OCI-LY7 (cell line): ENCODE measurements at regions not wholly inside any gene's neighbourhood (a gene's known extent, or its start where the extent isn't known, plus 50 kb on each side); places are given as distances from the start of the nearest gene placed in this dataset.

Source experiments
- EZH2phosphoT487 ChIP-seq: fragments of 200-600 bp; sonication (generic); IDR thresholded peaks from 2 replicates; pipeline ENCODE4 v1.6.1; 2018; ENCODE audit warnings: low read depth, borderline replicate concordance, mild to moderate bottlenecking, mixed run types, antibody characterized with exemption, low read length, moderate library complexity, mixed read lengths
- TF ChIP-seq, protein P1 (sequence below): fragments of 200-600 bp; sonication (generic); conservative IDR thresholded peaks from 2 replicates; pipeline ENCODE4 v1.5.1; 2014; ENCODE audit warnings: mild to moderate bottlenecking, antibody characterized with exemption, low read length, moderate library complexity, mixed read lengths

DNA sequence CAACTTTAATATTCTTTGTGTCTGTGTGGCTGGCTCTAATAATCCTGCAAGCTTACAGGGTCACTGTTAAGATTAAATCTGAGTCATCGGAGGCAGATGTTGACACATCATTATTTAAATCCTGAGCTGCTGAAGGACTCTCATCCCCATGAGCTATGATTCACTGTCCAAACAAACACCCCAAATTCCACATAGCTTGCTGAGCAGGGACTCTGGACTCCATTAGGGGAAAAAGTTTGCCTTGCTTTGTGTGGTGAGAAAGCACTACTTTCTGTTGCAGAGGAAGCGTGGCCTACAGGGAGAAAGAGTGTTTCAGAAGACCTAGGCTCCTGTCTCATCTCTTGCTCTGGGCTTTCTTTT is 213.7 kb downstream of the PDCD6IP start:
- TF ChIP-seq, protein P1, sequence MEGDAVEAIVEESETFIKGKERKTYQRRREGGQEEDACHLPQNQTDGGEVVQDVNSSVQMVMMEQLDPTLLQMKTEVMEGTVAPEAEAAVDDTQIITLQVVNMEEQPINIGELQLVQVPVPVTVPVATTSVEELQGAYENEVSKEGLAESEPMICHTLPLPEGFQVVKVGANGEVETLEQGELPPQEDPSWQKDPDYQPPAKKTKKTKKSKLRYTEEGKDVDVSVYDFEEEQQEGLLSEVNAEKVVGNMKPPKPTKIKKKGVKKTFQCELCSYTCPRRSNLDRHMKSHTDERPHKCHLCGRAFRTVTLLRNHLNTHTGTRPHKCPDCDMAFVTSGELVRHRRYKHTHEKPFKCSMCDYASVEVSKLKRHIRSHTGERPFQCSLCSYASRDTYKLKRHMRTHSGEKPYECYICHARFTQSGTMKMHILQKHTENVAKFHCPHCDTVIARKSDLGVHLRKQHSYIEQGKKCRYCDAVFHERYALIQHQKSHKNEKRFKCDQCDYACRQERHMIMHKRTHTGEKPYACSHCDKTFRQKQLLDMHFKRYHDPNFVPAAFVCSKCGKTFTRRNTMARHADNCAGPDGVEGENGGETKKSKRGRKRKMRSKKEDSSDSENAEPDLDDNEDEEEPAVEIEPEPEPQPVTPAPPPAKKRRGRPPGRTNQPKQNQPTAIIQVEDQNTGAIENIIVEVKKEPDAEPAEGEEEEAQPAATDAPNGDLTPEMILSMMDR, result no peak
- TF ChIP-seq EZH2phosphoT487, result no peak
